Left forelimb (tissue), 1 donor: ENCODE measurements at regions not wholly inside any gene's neighbourhood (a gene's known extent, or its start where the extent isn't known, plus 50 kb on each side); places are given as distances from the start of the nearest gene placed in this dataset.
"Not testable (repeated sequence)": the region's sequence is repeated elsewhere in the genome, so short reads cannot be mapped to it uniquely, and the experiment has no call there.

Source experiments
- DNase-seq: peaks from one replicate; pipeline ENCODE4 v3.0.0-alpha.2; 2018; ENCODE audit warnings: low spot score

GRCh38 chr4:32574803-32575202, 1854.6 kb downstream of the PCDH7 start:
- DNase-seq: no peak

GRCh38 chr4:32589097-32589496, 1868.9 kb downstream of the PCDH7 start:
- no peak for DNase-seq

GRCh38 chr4:32589853-32590252, 1869.7 kb downstream of the PCDH7 start:
- DNase-seq: no peak

GRCh38 chr4:32597354-32597753, 1877.2 kb downstream of the PCDH7 start:
- DNase-seq: no peak

GRCh38 chr4:32601848-32602247, 1881.7 kb downstream of the PCDH7 start:
- no peak for DNase-seq

- no peak for DNase-seq
These were observed 1887.8 kb downstream of the PCDH7 start for GRCh38 chr4:32607978-32608377.

- no peak for DNase-seq
These were observed 1904.9 kb downstream of the PCDH7 start for GRCh38 chr4:32624943-32625603.

GRCh38 chr4:32625687-32626337, 1905.6 kb downstream of the PCDH7 start:
- no peak for DNase-seq

- DNase-seq: no peak
These were observed 1911.7 kb downstream of the PCDH7 start for GRCh38 chr4:32631831-32632230.

GRCh38 chr4:32633421-32633820, 1913.3 kb downstream of the PCDH7 start:
- no peak for DNase-seq

- no peak for DNase-seq
These were observed 1925.5 kb downstream of the PCDH7 start for GRCh38 chr4:32645653-32646052.

- no peak for DNase-seq
These were observed 1937.8 kb downstream of the PCDH7 start for GRCh38 chr4:32658019-32658418.

GRCh38 chr4:32661229-32661628, 1941.1 kb downstream of the PCDH7 start:
- no peak for DNase-seq

GRCh38 chr4:32662803-32663202, 1942.6 kb downstream of the PCDH7 start:
- DNase-seq: no peak

GRCh38 chr4:32672359-32672758, 1952.2 kb downstream of the PCDH7 start:
- no peak for DNase-seq

GRCh38 chr4:32680946-32681345, 1960.8 kb downstream of the PCDH7 start:
- DNase-seq: no peak

- DNase-seq: no peak
These were observed 1964.0 kb downstream of the PCDH7 start for GRCh38 chr4:32684160-32684559.

GRCh38 chr4:32686123-32686522, 1966.0 kb downstream of the PCDH7 start:
- DNase-seq: no peak

GRCh38 chr4:32689518-32689917, 1969.3 kb downstream of the PCDH7 start:
- DNase-seq: no peak

GRCh38 chr4:32697281-32697814, 1977.2 kb downstream of the PCDH7 start:
- DNase-seq: no peak

- no peak for DNase-seq
These were observed 1980.7 kb downstream of the PCDH7 start for GRCh38 chr4:32700838-32701237.

GRCh38 chr4:32706893-32707292, 1986.7 kb downstream of the PCDH7 start:
- DNase-seq: no peak

- not testable (repeated sequence) for DNase-seq
These were observed 1996.0 kb downstream of the PCDH7 start for GRCh38 chr4:32716090-32716620.
